ENCODE measurements at regions not wholly inside any gene's neighbourhood (a gene's known extent, or its start where the extent isn't known, plus 50 kb on each side); places are given as distances from the start of the nearest gene placed in this dataset.
A peak's percentile ranks its signal among the peaks of the same experiment; 100 is the strongest.

DNA sequence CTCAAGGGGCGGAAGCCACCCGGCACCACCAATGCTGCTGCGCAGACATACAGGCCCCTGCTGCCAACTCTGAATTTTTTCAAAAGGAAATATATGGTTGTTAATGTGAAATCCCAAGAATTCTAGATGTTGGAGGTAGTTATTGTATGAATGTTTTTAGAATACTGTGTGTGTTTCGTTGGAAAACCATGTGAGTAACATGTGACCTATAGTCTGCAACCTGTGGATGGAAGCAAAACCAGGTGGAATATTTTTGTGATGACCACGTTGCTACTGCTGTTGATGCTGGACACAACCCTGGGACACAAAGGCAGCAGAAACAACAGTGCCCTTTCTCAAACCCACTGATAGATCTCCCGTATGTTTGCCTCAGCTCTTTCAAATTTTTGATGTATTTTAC lies 376.3 kb upstream of the SALL1 start:
- no peaks in the 10 kb centered on the region for H3K9me3 ChIP-seq (ENCODE audit: control insufficient read depth, low read length)
- no peak overlapping the region for H3K4me3 ChIP-seq (ENCODE audit: low read depth, low read length)
- no peak overlapping the region for H3K4me2 ChIP-seq (ENCODE audit: low read length)
- H3K9ac ChIP-seq, result no peak overlapping the region
- H3K79me2 ChIP-seq, result no peaks in the 10 kb centered on the region
- no peak overlapping the region for H2AFZ ChIP-seq
- H3K4me1 ChIP-seq, result no peaks in the 10 kb centered on the region
- no peaks in the 10 kb centered on the region for H3K27me3 ChIP-seq (ENCODE audit: control insufficient read depth, insufficient read depth, low read length)
- H3K27ac ChIP-seq, result no peak overlapping the region
- H3K36me3 ChIP-seq (ENCODE audit: control insufficient read depth, insufficient read depth, low read length), result no peaks in the 10 kb centered on the region
- no peak for TF ChIP-seq CTCF (IDR thresholded peaks at IDR 0.05)

DNA sequence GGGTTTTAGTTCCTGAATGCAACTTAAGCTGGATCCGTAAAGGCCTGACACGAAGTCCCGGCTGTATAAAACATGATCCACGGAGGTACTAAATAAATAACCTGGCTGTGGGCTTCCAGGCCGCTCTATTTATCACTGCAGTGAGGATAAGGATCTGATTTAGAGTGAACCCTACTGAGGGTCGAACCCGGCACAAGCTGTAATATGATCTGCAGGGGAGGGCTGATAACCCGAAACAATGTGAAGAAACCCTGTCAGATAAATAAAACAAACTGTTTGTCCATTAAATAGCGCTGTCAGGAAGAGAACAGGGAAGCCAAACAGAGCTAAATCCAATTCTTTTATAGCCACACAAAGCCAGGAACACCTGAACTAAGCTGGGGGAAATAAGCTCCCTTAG lies 375.6 kb upstream of the SALL1 start:
- TF ChIP-seq CTCF (IDR thresholded peaks at IDR 0.05), result no peak
- no peaks in the 10 kb centered on the region for H3K36me3 ChIP-seq (ENCODE audit: control insufficient read depth, insufficient read depth, low read length)
- H2AFZ ChIP-seq, result peak overlapping the region; percentile 23

GRCh38 chr16:51524555-51525373 lies 373.7 kb upstream of the SALL1 start:
- H2AFZ ChIP-seq, result no peak overlapping the region
- no peaks in the 10 kb centered on the region for H3K79me2 ChIP-seq
- no peak overlapping the region for H3K27ac ChIP-seq
- no peaks in the 10 kb centered on the region for H3K4me1 ChIP-seq
- no peak overlapping the region for H3K4me2 ChIP-seq (ENCODE audit: low read length)
- no peaks in the 10 kb centered on the region for H3K36me3 ChIP-seq (ENCODE audit: control insufficient read depth, insufficient read depth, low read length)
- no peaks in the 10 kb centered on the region for H3K27me3 ChIP-seq (ENCODE audit: control insufficient read depth, insufficient read depth, low read length)
- TF ChIP-seq CTCF (IDR thresholded peaks at IDR 0.05), result no peak
- H3K9ac ChIP-seq, result no peak overlapping the region
- no peak overlapping the region for H3K4me3 ChIP-seq (ENCODE audit: low read depth, low read length)
- no peaks in the 10 kb centered on the region for H3K9me3 ChIP-seq (ENCODE audit: control insufficient read depth, low read length)

More for the DNA sequence above, 375.6 kb upstream of the SALL1 start:
- Histone ChIP-seq H3K4me1 (no peaks in the 10 kb centered on the region), H3K4me2 (ENCODE audit: low read length) (peak overlapping the region; percentile 25), H3K27ac (no peak overlapping the region), H3K9ac (no peak overlapping the region), H3K79me2 (no peaks in the 10 kb centered on the region), H3K27me3 (ENCODE audit: control insufficient read depth, insufficient read depth, low read length) (no peaks in the 10 kb centered on the region), H3K4me3 (ENCODE audit: low read depth, low read length) (no peak overlapping the region), H3K9me3 (ENCODE audit: control insufficient read depth, low read length) (no peaks in the 10 kb centered on the region)

DNA sequence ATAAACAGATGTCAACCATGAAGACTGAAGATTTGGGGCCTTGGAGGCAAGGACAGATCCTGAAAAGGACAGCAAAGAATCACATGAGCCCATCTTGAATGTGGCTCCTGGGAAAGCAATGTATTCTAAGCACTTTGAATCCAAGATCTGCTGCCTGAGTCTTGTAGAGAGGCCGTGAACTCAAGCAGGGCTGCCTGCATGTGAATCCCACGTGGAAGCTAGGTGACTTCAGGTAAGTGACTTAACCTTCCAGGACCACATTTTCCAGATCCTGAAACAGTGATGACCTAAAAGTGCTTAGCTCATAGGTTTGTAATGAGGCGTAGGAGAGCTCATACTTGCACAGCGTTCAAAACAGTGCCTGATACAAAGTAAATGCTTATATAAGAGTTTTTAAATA lies 373.0 kb upstream of the SALL1 start:
- Histone ChIP-seq H3K9ac (no peak overlapping the region), H3K4me2 (ENCODE audit: low read length) (no peak overlapping the region), H3K9me3 (ENCODE audit: control insufficient read depth, low read length) (no peaks in the 10 kb centered on the region), H3K27me3 (ENCODE audit: control insufficient read depth, insufficient read depth, low read length) (no peaks in the 10 kb centered on the region), H3K4me3 (ENCODE audit: low read depth, low read length) (no peak overlapping the region), H2AFZ (no peak overlapping the region), H3K79me2 (no peaks in the 10 kb centered on the region), H3K4me1 (no peaks in the 10 kb centered on the region), H3K36me3 (ENCODE audit: control insufficient read depth, insufficient read depth, low read length) (no peaks in the 10 kb centered on the region), H3K27ac (no peak overlapping the region)
- no peak for TF ChIP-seq CTCF (IDR thresholded peaks at IDR 0.05)

GRCh38 chr16:51523400-51523799 lies 372.3 kb upstream of the SALL1 start:
- Histone ChIP-seq H3K4me1 (no peaks in the 10 kb centered on the region), H3K9me3 (ENCODE audit: control insufficient read depth, low read length) (no peaks in the 10 kb centered on the region), H3K9ac (no peak overlapping the region), H3K4me2 (ENCODE audit: low read length) (no peak overlapping the region), H3K36me3 (ENCODE audit: control insufficient read depth, insufficient read depth, low read length) (no peaks in the 10 kb centered on the region), H3K27ac (no peak overlapping the region), H3K4me3 (ENCODE audit: low read depth, low read length) (no peak overlapping the region), H3K27me3 (ENCODE audit: control insufficient read depth, insufficient read depth, low read length) (no peaks in the 10 kb centered on the region), H3K79me2 (no peaks in the 10 kb centered on the region), H2AFZ (no peak overlapping the region)
- TF ChIP-seq CTCF (IDR thresholded peaks at IDR 0.05), result no peak
